KOPT-K1 (cell line): ENCODE measurements at regions not wholly inside any gene's neighbourhood (a gene's known extent, or its start where the extent isn't known, plus 50 kb on each side); places are given as distances from the start of the nearest gene placed in this dataset.

ENCODE experiments used
- H3K27ac ChIP-seq: fragments of 200-600 bp; sonication (generic); 2 replicates; pipeline ENCODE4 v1.5.1; 2016; ENCODE audit warnings: antibody characterized with exemption, mild to moderate bottlenecking, low read depth, low read length; ENCODE audit not compliant: poor library complexity, severe bottlenecking
- H3K36me3 ChIP-seq: fragments of 200-600 bp; sonication (generic); 2 replicates; pipeline ENCODE4 v1.5.1; 2017; ENCODE audit warnings: antibody characterized with exemption, mild to moderate bottlenecking, low read length, moderate library complexity; ENCODE audit not compliant: insufficient read depth
- H3K9me3 ChIP-seq: fragments of 200-600 bp; sonication (generic); 2 replicates; pipeline ENCODE4 v1.5.1; 2017; ENCODE audit warnings: antibody characterized with exemption, low read length, mild to moderate bottlenecking; ENCODE audit not compliant: insufficient read depth, poor library complexity, severe bottlenecking

- H3K27ac ChIP-seq: no peak overlapping the region
- H3K9me3 ChIP-seq: peaks cover 15% of the 10 kb centered on the region
- H3K36me3 ChIP-seq: no peaks in the 10 kb centered on the region
Observed at GRCh38 chr20:48541581-48542071, 286.2 kb downstream of the PREX1 start.

- Histone ChIP-seq H3K27ac (no peak overlapping the region), H3K36me3 (no peaks in the 10 kb centered on the region)
Observed at GRCh38 chr20:48538856-48539255, 288.9 kb downstream of the PREX1 start.

GRCh38 chr20:48538058-48538825 is 289.6 kb downstream of the PREX1 start:
- peaks cover 11% of the 10 kb centered on the region for H3K9me3 ChIP-seq
- no peak overlapping the region for H3K27ac ChIP-seq
- H3K36me3 ChIP-seq: no peaks in the 10 kb centered on the region

More at GRCh38 chr20:48538856-48539255, 288.9 kb downstream of the PREX1 start:
- peaks cover 15% of the 10 kb centered on the region for H3K9me3 ChIP-seq

GRCh38 chr20:48536206-48536605 is 291.6 kb downstream of the PREX1 start:
- H3K36me3 ChIP-seq: no peaks in the 10 kb centered on the region
- no peaks in the 10 kb centered on the region for H3K9me3 ChIP-seq
- H3K27ac ChIP-seq: no peak overlapping the region

- H3K9me3 ChIP-seq: no peaks in the 10 kb centered on the region
- no peaks in the 10 kb centered on the region for H3K36me3 ChIP-seq
- H3K27ac ChIP-seq: no peak overlapping the region
Observed at GRCh38 chr20:48535556-48535955, 292.2 kb downstream of the PREX1 start.

GRCh38 chr20:48532028-48532427 is 295.8 kb downstream of the PREX1 start:
- Histone ChIP-seq H3K27ac (no peak overlapping the region), H3K36me3 (no peaks in the 10 kb centered on the region), H3K9me3 (no peaks in the 10 kb centered on the region)

GRCh38 chr20:48531505-48531904 is 296.3 kb downstream of the PREX1 start:
- no peaks in the 10 kb centered on the region for H3K9me3 ChIP-seq
- H3K27ac ChIP-seq: no peak overlapping the region
- H3K36me3 ChIP-seq: no peaks in the 10 kb centered on the region

GRCh38 chr20:48530957-48531356 is 296.8 kb downstream of the PREX1 start:
- Histone ChIP-seq H3K36me3 (no peaks in the 10 kb centered on the region), H3K9me3 (no peaks in the 10 kb centered on the region), H3K27ac (no peak overlapping the region)

GRCh38 chr20:48528346-48528745 is 299.5 kb downstream of the PREX1 start:
- Histone ChIP-seq H3K9me3 (no peaks in the 10 kb centered on the region), H3K27ac (no peak overlapping the region), H3K36me3 (no peaks in the 10 kb centered on the region)

- no peaks in the 10 kb centered on the region for H3K36me3 ChIP-seq
- H3K9me3 ChIP-seq: no peaks in the 10 kb centered on the region
- no peak overlapping the region for H3K27ac ChIP-seq
Observed at GRCh38 chr20:48527771-48528170, 300.0 kb downstream of the PREX1 start.

GRCh38 chr20:48526936-48527335 is 300.9 kb downstream of the PREX1 start:
- H3K9me3 ChIP-seq: no peaks in the 10 kb centered on the region
- H3K27ac ChIP-seq: no peak overlapping the region
- H3K36me3 ChIP-seq: no peaks in the 10 kb centered on the region

GRCh38 chr20:48525400-48525799 is 302.4 kb downstream of the PREX1 start:
- Histone ChIP-seq H3K36me3 (no peaks in the 10 kb centered on the region), H3K27ac (no peak overlapping the region), H3K9me3 (no peaks in the 10 kb centered on the region)

- no peaks in the 10 kb centered on the region for H3K9me3 ChIP-seq
- no peak overlapping the region for H3K27ac ChIP-seq
- H3K36me3 ChIP-seq: no peaks in the 10 kb centered on the region
Observed at GRCh38 chr20:48524582-48524981, 303.2 kb downstream of the PREX1 start.

- Histone ChIP-seq H3K36me3 (no peaks in the 10 kb centered on the region), H3K27ac (no peak overlapping the region)
Observed at GRCh38 chr20:48523191-48523995, 304.4 kb downstream of the PREX1 start.

GRCh38 chr20:48521121-48521520 is 306.7 kb downstream of the PREX1 start:
- H3K36me3 ChIP-seq: no peaks in the 10 kb centered on the region
- no peaks in the 10 kb centered on the region for H3K9me3 ChIP-seq
- no peak overlapping the region for H3K27ac ChIP-seq

More at GRCh38 chr20:48523191-48523995, 304.4 kb downstream of the PREX1 start:
- no peaks in the 10 kb centered on the region for H3K9me3 ChIP-seq
